ENCODE measurements at regions not wholly inside any gene's neighbourhood (a gene's known extent, or its start where the extent isn't known, plus 50 kb on each side); places are given as distances from the start of the nearest gene placed in this dataset.

DNA sequence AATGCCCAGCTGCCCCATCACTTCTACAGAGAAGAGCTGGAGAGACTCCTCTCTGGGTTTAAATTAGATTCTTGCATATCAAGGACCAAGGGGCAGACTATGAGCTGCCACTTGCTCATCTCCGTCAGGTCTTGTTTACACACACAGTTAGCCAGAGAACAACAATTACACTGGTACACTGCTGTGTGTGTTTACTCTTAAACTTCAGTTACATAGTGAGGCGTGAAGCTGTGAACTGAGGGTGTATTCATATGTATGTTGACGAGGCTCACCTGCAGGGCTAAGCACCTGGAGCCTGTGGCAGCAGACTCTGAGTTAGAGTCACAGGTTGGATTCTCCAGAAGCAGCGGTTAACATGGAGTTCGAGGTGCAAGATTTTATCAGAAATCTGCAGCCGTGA is 155.4 kb upstream of the ANKH start:
- no peak for TF ChIP-seq CTCF (IDR thresholded peaks at IDR 0.05; ENCODE audit: low read length, missing control alignments)
- H3K4me3 ChIP-seq (replicated peaks; ENCODE audit: low read depth, low read length), result no peak overlapping the region
- DNase-seq (ENCODE audit: low read depth), result no peak

DNA sequence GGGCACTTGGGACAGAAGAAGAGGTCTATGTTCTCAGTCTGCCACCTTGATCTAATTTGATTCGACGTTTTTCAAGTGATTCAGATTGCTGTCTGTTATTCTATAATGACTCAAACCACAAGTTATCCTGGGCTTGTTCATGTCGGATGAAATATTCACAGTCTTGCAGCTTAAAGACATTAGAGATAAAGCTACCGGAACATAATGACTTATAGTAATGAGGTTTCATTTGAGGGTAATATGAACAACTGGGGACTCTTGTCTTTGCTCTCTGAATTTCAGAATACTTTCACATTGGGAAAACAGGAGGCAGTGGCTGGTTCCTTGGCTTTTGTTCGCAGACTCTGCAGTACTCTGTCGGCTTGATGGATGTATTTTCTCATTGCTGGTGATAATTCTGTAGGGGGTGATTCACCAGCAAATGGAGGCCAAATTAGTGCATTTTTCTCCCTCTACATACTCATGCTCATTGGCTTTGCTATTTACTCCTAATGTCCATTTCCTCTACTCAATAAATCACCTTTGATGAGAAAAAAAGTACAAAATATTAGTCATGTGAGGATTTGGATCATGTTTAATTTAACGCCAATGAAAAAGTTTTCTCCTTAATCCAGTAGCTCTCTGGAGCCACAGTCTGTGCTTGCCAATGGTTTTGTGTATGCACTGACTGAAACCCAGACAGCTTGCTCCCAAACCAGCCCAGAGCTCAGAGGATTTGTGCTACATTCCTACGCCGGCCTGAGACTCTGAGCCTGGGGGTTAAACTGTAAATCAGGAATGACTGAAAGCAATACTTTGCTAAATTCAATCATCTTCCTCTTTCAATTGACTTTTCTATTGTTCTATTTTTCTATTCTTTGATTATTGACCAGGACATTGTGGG is 154.7 kb upstream of the ANKH start:
- peak; percentile 33 for DNase-seq (ENCODE audit: low read depth)
- no peak overlapping the region for H3K4me3 ChIP-seq (replicated peaks; ENCODE audit: low read depth, low read length)
- TF ChIP-seq CTCF (IDR thresholded peaks at IDR 0.05; ENCODE audit: low read length, missing control alignments), result no peak

- no peak for TF ChIP-seq CTCF (IDR thresholded peaks at IDR 0.05; ENCODE audit: low read length, missing control alignments)
- no peak overlapping the region for H3K4me3 ChIP-seq (replicated peaks; ENCODE audit: low read depth, low read length)
- DNase-seq (ENCODE audit: low read depth), result no peak
These were observed 152.3 kb upstream of the ANKH start for GRCh38 chr5:15023846-15024245.

GRCh38 chr5:15023266-15023665 is 151.7 kb upstream of the ANKH start:
- no peak for DNase-seq (ENCODE audit: low read depth)
- no peak for TF ChIP-seq CTCF (IDR thresholded peaks at IDR 0.05; ENCODE audit: low read length, missing control alignments)
- no peak overlapping the region for H3K4me3 ChIP-seq (replicated peaks; ENCODE audit: low read depth, low read length)

DNA sequence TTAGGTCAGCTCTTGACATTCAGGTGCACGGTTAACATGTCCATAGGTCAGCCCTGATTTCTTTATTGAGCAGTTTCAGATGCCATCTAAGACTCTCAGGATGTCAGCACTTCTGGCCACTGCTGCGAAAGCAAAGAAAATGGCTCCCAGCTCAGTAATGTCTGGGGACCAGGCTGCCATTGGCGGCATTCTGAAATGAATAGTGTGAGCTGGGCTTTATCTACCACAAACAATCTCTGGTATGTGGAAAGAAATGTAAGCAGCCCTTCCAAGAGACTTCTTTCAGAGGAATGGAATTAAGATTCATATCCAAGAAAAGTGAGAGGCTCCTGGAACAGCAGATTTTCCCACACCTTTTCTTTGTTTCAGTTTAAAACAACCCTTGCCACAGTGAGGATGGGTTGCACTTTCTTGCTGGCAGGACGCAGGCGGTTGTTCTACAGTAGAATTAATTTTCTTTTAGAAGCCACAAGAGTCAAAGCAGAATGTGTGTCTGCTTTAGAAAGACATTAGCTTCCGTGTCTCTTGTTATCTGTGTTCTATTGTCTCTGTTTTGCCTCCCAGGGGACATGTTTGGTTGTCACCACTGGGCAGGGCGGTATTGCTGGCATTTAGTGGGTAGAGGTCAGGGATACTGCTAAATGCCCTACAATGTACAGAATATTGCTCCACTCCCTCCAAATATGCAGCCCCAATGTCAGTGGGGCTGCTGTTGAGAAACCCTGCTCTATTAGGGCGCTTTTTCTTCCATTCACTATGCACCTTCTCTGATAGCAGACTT is 149.9 kb upstream of the ANKH start:
- H3K4me3 ChIP-seq (replicated peaks; ENCODE audit: low read depth, low read length), result peak overlapping the region; percentile 19
- no peak for TF ChIP-seq CTCF (IDR thresholded peaks at IDR 0.05; ENCODE audit: low read length, missing control alignments)
- peak; percentile 83 for DNase-seq (ENCODE audit: low read depth)

DNA sequence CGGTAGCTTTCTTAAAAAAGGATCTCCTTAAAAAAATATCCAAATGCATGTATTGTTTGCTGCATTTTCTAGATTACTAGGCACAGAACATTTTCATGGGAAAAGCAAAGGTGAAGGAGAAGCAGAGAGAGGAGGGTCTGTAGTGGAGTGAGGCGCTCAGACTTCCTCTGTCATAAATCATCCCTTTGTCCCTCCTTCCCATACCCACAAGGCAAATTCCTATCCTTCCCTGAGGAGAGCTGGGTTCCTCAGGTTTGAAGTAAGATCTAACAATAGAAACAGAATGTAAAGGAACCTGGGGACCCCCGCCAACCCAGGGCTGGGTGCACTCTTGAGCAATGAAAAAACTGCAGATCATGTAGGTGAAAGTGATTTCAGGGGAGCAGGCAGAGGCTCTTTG is 149.2 kb upstream of the ANKH start:
- TF ChIP-seq CTCF (IDR thresholded peaks at IDR 0.05; ENCODE audit: low read length, missing control alignments), result no peak
- no peak overlapping the region for H3K4me3 ChIP-seq (replicated peaks; ENCODE audit: low read depth, low read length)
- no peak for DNase-seq (ENCODE audit: low read depth)
